Esophagus (tissue), 2 donors: ENCODE measurements at regions not wholly inside any gene's neighbourhood (a gene's known extent, or its start where the extent isn't known, plus 50 kb on each side); places are given as distances from the start of the nearest gene placed in this dataset.

Source experiments
- H3K27ac ChIP-seq, 2 donors: one replicate each; pipeline ENCODE4 v1.5.1; 2013; ENCODE audit warnings: low read depth in 2 of 2, mild to moderate bottlenecking in 2 of 2, inconsistent platforms in 1 of 2, low read length in 1 of 2, moderate library complexity in 1 of 2
- H3K27me3 ChIP-seq, 2 donors: one replicate each; pipeline ENCODE4 v1.6.1; 2013; ENCODE audit warnings: low read length in 2 of 2, control low read depth in 1 of 2, mild to moderate bottlenecking in 1 of 2; ENCODE audit not compliant: insufficient read depth in 2 of 2, control insufficient read depth in 1 of 2
- H3K36me3 ChIP-seq, 2 donors: one replicate each; pipeline ENCODE4 v1.6.1; 2013; ENCODE audit warnings: low read length in 1 of 2; ENCODE audit not compliant: control insufficient read depth in 2 of 2, insufficient read depth in 2 of 2
- H3K4me1 ChIP-seq, 2 donors: one replicate each; pipeline ENCODE4 v1.6.1; 2013; ENCODE audit warnings: low read length in 1 of 2; ENCODE audit not compliant: control insufficient read depth in 2 of 2, insufficient read depth in 2 of 2
- H3K4me3 ChIP-seq, 2 donors: one replicate each; pipeline ENCODE4 v1.5.1; 2013; ENCODE audit warnings: low read length in 2 of 2, mild to moderate bottlenecking in 2 of 2, low read depth in 1 of 2, moderate library complexity in 1 of 2
- H3K9me3 ChIP-seq, 2 donors: one replicate each; pipeline ENCODE4 v1.6.1; 2013; ENCODE audit warnings: mild to moderate bottlenecking in 2 of 2, low read depth in 1 of 2, low read length in 1 of 2, moderate library complexity in 1 of 2; ENCODE audit not compliant: control insufficient read depth in 2 of 2, insufficient read depth in 1 of 2
- WGBS, 2 donors: extraction: QIAGEN DNeasy Blood & Tissue Kit; methylation state at CpG; one replicate each; pipeline ENCODE4 v1.1.7; 2013; 5-methylcytosine and 5-hydroxymethylcytosine counted together
- donor health status: healthy with polysubstance abuse.
- donor health status: Bipolar disorder and iron deficiency.

- H3K4me3 ChIP-seq, result no peak overlapping the region
- H3K4me1 ChIP-seq, result peaks cover 0 to 2% of the 10 kb centered on the region in 2 donors
- no peaks in the 10 kb centered on the region for H3K27me3 ChIP-seq
- 81 to 82% methylated on average over 3 of the region's 3 CpGs for WGBS, 2 donors
- no peak overlapping the region for H3K27ac ChIP-seq
- H3K36me3 ChIP-seq, result no peaks in the 10 kb centered on the region
- no peaks in the 10 kb centered on the region for H3K9me3 ChIP-seq
Measured at GRCh38 chr6:113508249-113508648, 348.9 kb upstream of the MARCKS start.

GRCh38 chr6:113511100-113511499, 346.0 kb upstream of the MARCKS start:
- no peak overlapping the region for H3K4me3 ChIP-seq
- H3K9me3 ChIP-seq, result no peaks in the 10 kb centered on the region
- WGBS, 2 donors, result 92% methylated on average over 2 of the region's 2 CpGs
- H3K36me3 ChIP-seq, result no peaks in the 10 kb centered on the region
- H3K27ac ChIP-seq, result no peak overlapping the region
- H3K27me3 ChIP-seq, result no peaks in the 10 kb centered on the region
- H3K4me1 ChIP-seq, result peaks cover 0 to 2% of the 10 kb centered on the region in 2 donors

GRCh38 chr6:113512576-113512975, 344.6 kb upstream of the MARCKS start:
- WGBS, 2 donors, result 83 to 92% methylated on average over 2 of the region's 2 CpGs
- H3K27ac ChIP-seq, result no peak overlapping the region

DNA sequence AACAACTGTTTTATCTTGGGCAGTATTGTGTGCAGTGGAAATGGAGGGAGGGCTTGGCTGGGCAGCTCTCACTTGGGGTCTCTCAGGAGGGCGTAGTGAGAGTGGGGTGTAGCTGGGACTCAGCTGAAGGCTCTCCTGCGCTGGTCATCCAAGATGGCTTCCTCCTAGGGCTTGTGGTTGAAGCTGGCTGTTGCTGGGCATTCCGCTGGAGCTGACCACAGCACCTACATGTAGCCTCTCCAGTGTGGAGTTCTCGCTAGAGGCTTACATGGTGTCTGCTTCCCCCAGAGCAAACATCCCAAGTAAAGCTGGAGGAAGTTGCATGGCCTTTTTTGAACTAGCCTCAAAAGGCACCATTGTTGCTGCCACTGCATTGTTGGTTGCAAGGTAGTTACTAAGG, 344.1 kb upstream of the MARCKS start:
- 94 to 95% methylated on average over 4 of the region's 4 CpGs for WGBS, 2 donors
- H3K4me1 ChIP-seq, result peaks cover 0 to 2% of the 10 kb centered on the region in 2 donors

More at GRCh38 chr6:113512576-113512975, 344.6 kb upstream of the MARCKS start:
- Histone ChIP-seq H3K4me3 (no peak overlapping the region), H3K4me1 (peaks cover 0 to 2% of the 10 kb centered on the region in 2 donors), H3K9me3 (no peaks in the 10 kb centered on the region), H3K27me3 (no peaks in the 10 kb centered on the region), H3K36me3 (no peaks in the 10 kb centered on the region)

DNA sequence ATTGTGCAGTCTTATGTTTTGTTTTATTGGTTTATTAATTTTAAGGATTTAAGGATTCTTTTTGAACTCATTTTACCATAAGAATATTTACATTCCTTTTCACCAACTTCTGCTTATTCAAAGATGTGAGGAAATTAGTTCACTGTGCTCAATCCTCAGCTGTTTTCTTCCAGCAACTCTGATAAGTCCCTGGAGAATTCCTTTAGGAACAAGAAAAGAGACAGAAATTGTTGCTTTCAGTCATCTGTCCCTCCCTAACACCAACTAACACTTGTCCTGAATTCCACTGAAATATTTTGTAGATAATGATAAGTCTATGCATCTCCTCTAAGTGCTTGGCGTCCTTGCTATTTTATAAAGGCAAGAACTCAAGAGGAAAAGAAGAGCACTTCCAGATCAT, 334.8 kb upstream of the MARCKS start:
- H3K4me3 ChIP-seq, result no peak overlapping the region
- WGBS, 2 donors, result 93 to 94% methylated on average over 1 of the region's 1 CpG
- no peak overlapping the region for H3K27ac ChIP-seq
- no peaks in the 10 kb centered on the region for H3K27me3 ChIP-seq
- no peaks in the 10 kb centered on the region for H3K36me3 ChIP-seq
- no peaks in the 10 kb centered on the region for H3K4me1 ChIP-seq
- H3K9me3 ChIP-seq, result no peaks in the 10 kb centered on the region

More for the DNA sequence above, 344.1 kb upstream of the MARCKS start:
- H3K4me3 ChIP-seq, result no peak overlapping the region
- H3K27ac ChIP-seq, result no peak overlapping the region
- H3K27me3 ChIP-seq, result no peaks in the 10 kb centered on the region
- no peaks in the 10 kb centered on the region for H3K36me3 ChIP-seq
- H3K9me3 ChIP-seq, result no peaks in the 10 kb centered on the region

DNA sequence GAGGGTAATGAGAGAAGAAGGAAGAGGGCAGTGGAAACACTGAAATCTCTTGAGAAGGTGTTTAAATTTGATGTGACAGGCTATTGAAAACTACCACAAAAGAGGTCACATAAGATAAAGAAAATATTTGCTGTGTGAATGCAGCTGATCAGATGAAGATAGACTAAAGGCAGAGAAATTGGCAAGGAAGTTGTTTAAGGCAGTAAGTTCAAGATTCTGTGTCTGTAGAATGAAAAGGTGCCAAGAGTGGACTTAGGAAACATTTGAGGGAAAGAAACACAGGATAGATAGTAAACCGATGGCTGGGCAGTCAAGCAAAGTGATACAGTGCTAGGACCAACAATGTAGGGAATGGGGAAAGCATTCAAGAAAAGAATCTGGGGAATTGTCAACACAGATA, 332.3 kb upstream of the MARCKS start:
- H3K27ac ChIP-seq, result no peak overlapping the region
- no peaks in the 10 kb centered on the region for H3K36me3 ChIP-seq
- H3K4me3 ChIP-seq, result no peak overlapping the region
- no peaks in the 10 kb centered on the region for H3K27me3 ChIP-seq
- 68 to 70% methylated on average over 1 of the region's 1 CpG for WGBS, 2 donors
- H3K4me1 ChIP-seq, result no peaks in the 10 kb centered on the region
- H3K9me3 ChIP-seq, result no peaks in the 10 kb centered on the region

GRCh38 chr6:113526553-113526952, 330.6 kb upstream of the MARCKS start:
- Histone ChIP-seq H3K4me3 (no peak overlapping the region), H3K36me3 (no peaks in the 10 kb centered on the region), H3K9me3 (no peaks in the 10 kb centered on the region), H3K27me3 (no peaks in the 10 kb centered on the region), H3K27ac (peak overlapping the region in 1 of 2 donors; percentile 85), H3K4me1 (no peaks in the 10 kb centered on the region)
- 45 to 54% methylated on average over 1 of the region's 1 CpG for WGBS, 2 donors

DNA sequence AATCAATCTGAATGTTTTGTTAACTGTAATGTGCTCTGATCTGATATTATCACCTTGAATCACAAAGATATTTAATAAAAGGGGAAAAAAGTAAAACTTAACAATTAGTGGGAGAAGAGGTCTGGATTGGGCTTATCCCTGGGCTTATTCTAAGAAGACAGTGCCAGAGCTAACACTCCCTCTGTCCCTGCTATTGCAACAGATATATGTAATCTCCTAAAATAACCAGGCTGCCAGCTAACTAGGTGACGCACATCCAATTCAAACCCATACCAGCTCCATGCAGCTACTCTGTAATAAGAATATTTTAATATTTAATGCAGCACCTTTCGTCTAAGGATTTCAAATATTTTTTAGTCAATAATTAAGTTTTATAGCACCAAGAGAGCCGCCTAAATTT, 330.1 kb upstream of the MARCKS start:
- WGBS, 2 donors, result 80 to 82% methylated on average over 3 of the region's 3 CpGs
- Histone ChIP-seq H3K27me3 (no peaks in the 10 kb centered on the region), H3K36me3 (no peaks in the 10 kb centered on the region), H3K9me3 (no peaks in the 10 kb centered on the region), H3K27ac (peak overlapping the region in 1 of 2 donors; percentile 24), H3K4me1 (no peaks in the 10 kb centered on the region), H3K4me3 (no peak overlapping the region)

GRCh38 chr6:113528111-113528510, 329.0 kb upstream of the MARCKS start:
- H3K27me3 ChIP-seq, result no peaks in the 10 kb centered on the region
- no peak overlapping the region for H3K4me3 ChIP-seq
- H3K27ac ChIP-seq, result no peak overlapping the region
- 66 to 76% methylated on average over 3 of the region's 3 CpGs for WGBS, 2 donors
- H3K9me3 ChIP-seq, result no peaks in the 10 kb centered on the region
- H3K4me1 ChIP-seq, result no peaks in the 10 kb centered on the region
- H3K36me3 ChIP-seq, result no peaks in the 10 kb centered on the region

- Histone ChIP-seq H3K4me1 (no peaks in the 10 kb centered on the region), H3K27ac (no peak overlapping the region), H3K4me3 (no peak overlapping the region), H3K36me3 (no peaks in the 10 kb centered on the region), H3K27me3 (no peaks in the 10 kb centered on the region), H3K9me3 (no peaks in the 10 kb centered on the region)
Measured at GRCh38 chr6:113529196-113529595, 327.9 kb upstream of the MARCKS start.
